Fibroblast of skin of left biceps (primary cell): ENCODE measurements at regions not wholly inside any gene's neighbourhood (a gene's known extent, or its start where the extent isn't known, plus 50 kb on each side); places are given as distances from the start of the nearest gene placed in this dataset.

Experiments used
- DNase-seq, 2 experiments: peaks; one replicate each; pipeline ENCODE4 v3.0.0-alpha.2; 2013; ENCODE audit warnings: low read depth in 2 of 2

DNA sequence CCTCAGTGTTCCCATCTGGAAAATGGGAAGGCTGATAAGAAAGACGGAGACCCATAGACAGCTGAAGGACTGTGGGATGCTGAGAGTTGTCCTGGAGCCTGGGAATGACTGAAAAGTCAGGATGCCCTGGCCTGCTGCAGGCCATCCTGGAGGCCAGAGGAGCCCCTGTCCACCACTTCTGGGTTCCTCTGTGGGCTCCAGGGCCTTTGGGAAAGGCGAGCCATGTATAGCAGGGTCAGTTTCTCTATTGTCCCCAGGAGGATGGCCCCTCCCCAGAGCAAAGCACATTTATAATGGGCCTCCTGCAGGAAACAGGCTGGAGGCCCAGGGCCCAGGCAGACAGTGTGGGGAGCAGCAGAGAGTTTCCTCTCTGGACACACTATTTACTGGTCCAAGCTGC lies 471.4 kb upstream of the MGMT start:
- no peak for DNase-seq

DNA sequence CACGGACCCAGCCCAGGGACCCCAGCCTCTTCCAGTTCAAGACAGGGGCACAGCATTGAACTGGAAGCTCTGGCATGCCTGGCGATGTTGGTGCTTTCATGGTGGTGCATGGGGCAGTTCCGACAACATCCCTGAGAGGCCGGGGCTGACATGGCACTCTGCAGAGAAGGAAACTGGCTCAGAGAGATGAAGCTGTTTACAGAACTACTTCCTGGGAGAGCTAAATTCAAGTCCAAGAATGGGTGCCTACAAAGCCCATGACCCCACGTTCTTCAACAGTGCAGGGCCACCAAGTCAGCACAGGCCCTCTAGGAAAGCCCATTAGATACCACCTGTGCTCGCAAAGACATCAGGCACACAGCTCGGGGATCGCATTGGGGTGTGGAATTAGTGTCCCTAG lies 470.9 kb upstream of the MGMT start:
- no peak for DNase-seq

- no peak for DNase-seq
Measured at GRCh38 chr10:128998101-128998805, 468.8 kb upstream of the MGMT start.

- DNase-seq = no peak
Measured at GRCh38 chr10:129004398-129004797, 462.6 kb upstream of the MGMT start.

GRCh38 chr10:129005080-129005479 lies 462.0 kb upstream of the MGMT start:
- no peak for DNase-seq

DNA sequence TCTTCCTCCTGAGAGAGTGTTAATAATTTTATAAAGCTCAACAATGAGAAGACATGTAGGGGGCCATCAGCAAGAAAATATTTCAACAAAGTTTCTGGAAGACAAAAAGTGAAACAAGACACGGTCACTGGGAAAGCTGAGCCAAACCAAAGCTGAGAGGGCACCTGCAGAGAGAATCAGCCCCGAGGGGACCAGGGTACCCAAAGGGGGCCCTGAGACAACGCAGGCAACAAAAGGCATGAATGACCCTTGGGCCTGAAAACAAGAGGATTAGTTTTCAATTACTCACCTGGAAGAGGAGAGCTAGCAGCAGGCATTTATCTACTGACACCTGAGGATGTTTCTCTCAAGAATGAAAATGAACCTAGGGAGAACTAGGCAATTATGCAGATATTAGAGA lies 461.2 kb upstream of the MGMT start:
- no peak for DNase-seq

DNA sequence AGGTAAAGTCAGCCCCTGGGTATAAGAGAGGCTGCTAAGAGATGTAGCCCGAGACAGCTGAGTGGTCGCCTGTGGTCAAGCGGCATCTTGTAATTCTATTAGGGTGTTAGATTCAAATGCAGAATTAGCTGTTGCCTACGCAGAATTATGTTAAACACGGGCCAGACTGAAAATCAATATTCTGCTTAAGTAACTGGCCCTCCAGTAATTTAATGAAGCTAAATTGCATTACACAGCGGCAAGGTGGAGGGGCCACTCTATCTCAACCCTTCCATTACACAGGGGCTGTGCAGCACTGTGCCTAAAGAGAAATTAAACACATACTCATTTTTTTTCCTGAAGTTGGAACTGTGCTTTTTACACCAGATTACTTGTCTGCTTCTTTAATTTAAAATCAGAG lies 448.5 kb upstream of the MGMT start:
- no peak for DNase-seq

DNA sequence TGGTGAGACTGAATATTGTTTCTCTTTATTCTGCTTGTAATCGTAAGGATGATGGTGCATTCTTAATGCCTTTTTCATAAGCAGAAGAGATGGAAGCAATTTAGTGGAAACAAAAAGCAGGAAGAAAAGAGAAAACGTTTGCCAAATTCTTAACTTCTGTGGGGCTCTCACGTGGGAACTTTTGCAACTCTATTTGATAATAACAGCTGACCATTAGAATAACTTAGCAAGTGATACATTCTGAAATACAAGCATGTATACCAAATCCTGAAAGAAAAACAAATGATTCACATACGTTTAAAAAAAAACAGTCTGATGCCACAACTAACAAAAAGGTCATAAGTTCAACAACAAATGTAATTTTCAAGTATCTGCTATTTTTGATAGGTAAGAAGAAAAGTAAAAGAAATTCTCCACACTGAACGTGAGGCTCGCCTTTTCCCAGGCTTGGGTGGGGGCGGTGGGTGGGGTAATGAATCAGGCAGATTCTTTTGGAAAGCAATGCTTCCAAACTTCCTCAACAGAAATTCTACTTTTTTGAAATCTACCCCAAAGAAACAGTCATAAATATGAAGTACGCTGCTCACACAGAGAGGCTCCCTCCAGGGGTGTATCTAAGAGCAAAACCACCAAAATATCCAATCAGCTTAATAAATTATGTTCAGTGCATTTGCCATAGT lies 446.2 kb upstream of the MGMT start:
- no peak for DNase-seq

DNA sequence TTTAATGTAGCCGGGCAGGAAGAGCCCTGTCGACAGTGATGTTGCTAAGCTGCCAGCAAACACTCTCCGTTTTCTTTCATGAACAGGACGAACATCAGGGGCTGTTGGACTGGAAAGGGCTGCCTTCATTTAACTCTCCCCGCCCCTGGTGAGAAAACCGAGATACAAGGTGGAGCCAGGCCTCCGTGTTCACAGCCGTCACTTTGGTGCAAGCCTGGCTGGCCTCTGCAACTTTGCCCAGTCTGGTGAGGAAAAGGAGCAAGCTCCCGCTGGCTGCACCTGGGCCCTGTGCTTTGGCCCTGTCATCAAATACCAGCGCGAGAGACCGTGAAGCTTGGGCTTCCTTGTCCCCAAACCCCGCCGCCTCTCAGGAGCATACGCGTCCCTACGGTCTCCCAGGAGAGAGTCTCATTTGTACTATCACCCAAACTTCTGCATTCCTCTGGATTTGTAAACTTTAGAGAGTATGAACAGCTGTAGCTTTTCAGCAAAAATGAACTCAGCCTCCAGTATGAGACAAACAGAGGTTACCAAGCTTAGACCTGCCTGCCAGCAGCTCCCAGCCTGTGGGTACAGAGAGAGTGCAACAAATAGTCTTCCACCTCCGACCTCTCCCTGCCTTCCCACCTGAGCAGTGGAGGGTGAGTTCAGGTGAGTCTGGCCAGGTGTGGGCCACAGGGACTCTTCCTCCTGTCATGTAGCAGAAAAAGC lies 445.3 kb upstream of the MGMT start:
- DNase-seq = no peak

DNA sequence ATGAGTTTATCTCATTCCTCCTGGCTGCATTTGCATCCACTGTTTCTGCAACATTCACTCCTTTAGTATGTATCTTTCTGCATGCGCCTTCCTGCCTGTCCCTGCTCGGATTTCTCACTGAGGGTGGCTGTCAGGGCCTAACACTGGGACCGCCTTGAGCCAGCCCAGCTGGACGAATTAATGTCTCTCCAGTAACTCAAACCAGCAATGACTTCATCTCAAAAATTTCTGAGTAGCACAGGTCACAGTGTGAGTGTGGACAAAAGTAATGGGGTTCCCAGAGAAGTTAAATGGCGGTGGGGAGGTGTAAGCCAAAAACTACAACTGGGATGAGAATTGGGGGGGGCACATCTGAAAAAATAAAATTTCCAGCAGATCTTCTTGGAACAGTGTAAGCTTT lies 444.0 kb upstream of the MGMT start:
- DNase-seq = no peak

DNA sequence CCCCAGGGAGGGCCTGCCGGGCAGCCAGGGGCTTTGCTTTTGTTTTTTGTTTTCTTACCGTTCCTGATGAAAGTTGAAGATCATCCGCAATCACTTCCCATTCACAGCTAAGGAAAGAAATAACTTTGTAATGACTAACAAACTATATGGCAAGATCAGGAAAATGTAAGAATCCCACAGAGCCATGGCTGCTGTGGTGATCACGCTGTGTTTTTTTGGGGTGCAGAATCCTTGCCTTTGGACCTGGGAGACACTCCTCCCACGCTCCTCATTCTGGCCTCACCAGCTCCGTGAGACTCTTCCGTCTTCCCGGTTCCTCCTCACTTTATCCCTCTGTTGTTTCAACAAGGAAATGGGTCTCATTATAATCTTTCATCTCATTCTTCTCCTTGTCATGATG lies 443.0 kb upstream of the MGMT start:
- DNase-seq = no peak

DNA sequence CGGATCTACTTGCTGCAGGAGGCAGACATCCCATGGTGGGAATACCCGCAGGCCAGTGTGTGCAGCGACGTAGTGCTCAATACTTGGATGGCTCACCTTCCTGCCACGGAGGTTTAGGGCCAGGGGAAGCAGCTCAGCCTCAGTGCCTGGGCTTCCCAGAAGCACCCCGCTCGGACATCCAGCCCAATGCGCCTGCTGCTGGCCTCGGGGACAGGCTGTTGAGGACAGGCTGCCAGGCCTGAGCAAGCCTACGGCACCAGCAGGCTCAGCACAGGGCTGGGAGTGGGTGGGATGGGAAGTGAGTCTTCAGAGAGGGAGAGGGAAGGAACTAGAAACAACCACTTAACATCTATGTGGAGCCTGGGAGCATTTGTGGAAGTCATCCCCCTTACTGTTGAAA lies 441.3 kb upstream of the MGMT start:
- DNase-seq = no peak

DNA sequence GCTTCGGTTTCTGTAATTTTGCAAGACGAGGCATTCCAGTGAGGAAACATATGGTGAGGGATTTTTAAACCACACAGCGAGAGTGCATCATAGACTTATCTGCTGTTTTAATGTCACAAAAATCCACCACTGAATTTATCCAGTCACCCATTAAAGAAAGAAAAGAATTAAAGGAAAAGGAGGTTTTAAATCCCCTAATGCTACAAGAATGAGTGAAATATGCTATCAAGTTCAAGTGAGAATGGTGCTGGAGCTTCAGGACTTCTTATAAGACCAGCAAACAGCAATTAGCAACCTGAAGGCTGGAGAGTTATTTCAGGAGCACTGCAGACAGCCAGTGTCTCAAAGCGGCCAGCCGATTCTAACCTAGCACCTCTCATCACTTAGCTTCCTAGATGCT lies 439.1 kb upstream of the MGMT start:
- no peak for DNase-seq

DNA sequence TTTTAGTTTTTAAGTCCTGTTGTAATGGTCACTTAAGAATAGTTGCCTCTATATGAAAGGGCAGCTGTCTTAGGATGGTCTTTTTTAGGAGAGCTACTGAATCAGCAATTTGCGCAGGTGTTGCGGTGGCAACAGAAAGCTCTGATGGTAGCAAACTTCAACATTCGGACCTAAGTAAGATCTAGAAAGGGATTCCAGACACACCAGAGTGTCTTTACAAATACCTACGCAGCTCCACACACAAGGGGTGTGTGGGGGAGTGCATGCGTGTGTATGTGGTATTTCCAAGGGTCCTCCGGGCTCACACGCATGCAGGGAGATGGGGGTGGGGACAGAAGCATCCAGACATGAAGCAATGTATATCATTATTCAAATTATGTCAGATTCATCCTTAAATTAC lies 438.6 kb upstream of the MGMT start:
- DNase-seq = no peak

DNA sequence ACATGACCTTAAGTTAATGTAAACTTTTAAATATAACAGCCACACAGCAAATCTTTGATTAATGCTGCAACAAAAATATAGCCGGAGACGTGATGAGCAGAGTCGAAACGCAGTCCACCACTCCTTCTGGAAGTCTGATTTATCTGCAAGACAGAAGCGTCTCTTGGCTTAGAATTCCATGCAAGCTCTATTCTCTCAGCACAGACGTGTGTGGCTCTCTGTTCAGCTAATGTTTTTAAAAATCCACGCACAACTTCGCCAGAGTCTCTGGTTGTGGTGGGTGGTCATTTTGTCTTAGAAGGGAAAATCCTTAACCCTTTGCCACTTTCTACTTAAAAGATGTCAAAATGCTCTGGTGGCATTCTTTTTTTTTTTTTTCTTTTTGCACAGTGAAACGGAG lies 438.0 kb upstream of the MGMT start:
- DNase-seq = no peak

DNA sequence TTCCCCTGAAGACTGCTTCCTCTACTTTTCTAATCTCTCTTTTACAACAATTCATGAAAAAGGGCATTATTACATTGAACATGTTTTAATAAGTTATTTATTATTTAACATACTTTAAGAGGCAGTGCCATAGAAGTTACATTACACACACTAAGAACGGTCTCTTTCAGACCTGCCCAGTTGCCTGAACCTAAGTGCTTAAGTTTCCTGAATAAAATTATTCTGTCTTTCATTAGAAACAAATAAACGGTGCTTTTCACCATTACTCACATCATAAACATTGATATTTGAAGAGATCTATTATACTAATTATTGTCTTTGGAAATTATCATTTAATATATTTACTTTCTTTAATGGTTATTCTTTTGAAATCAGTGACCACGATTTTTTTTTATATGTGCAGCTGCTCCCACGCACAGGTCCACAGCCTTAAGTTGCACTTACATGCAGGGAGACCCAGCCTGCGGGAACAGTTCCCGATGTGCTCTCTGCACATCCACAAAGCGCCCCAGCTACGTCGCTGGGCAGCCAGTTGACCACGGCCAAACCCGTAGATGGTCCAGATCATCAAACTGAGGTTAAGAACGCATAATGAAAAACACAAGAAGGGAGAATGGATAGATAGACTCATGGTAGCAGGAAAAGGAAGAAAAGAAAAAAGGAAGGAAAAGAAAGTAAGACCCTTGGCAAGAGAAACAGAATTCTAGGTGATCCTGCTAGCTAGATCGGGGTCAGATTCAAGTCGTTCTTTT lies 437.0 kb upstream of the MGMT start:
- DNase-seq = no peak

- no peak for DNase-seq
Measured at GRCh38 chr10:129030603-129030895, 436.5 kb upstream of the MGMT start.

DNA sequence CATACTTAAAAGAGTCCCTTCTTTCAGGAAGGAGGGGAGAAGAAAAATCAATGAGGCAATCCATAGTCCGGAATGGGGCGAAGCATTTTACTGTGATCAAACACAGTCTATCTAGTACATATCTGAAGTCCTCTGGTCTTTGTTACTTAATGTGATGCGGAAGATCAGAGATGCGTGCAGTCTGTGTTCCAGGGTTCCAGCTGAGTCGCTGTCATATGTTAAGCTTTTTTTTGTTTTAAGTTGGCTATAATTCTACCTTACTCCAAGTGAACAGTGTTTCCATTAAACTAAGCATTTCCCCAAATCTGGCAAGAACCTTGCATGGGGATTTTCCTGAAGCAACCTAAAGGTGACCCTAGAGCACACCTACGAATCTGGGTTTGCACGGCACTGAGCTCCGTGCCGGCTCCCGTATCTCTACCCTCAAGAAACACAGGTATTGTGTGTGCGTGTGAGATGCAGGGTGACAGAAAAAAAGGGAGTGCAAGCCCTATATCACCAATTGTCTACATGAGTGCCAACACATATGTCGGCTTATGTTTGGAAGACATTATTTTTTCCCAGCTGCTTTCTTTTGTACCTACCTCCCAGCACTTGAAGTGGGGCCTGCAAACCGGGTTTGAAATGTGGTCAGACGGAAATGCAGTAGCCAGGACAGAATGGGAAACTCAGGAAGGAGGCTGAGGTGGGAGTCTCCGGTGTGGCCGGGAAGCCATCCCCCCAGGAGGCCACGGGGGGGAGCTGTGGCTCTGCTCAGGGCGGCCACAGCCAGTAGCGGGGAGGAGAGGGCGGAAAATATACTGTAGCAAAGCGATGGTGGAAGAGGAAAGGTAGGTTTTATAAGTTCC lies 435.8 kb upstream of the MGMT start:
- DNase-seq = no peak

DNA sequence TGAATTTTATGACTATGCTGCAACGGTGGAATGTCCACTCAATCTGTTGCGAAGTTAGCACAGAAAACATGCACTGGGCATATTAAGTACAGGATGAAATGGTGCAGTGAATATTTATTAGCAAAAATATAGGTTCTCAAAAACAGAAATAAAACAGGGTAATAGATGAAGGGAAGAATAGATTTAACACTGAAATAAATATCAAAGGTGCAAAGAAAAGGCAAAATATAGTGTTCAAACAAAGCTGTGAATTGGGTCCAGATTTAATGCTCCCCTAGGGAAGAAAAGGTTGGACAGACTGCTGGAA lies 435.2 kb upstream of the MGMT start:
- DNase-seq = no peak

- no peak for DNase-seq
Measured at GRCh38 chr10:129032372-129033313, 434.4 kb upstream of the MGMT start.

GRCh38 chr10:129033340-129033739 lies 433.7 kb upstream of the MGMT start:
- DNase-seq = no peak
